ENCODE measurements at regions not wholly inside any gene's neighbourhood (a gene's known extent, or its start where the extent isn't known, plus 50 kb on each side); places are given as distances from the start of the nearest gene placed in this dataset.
A peak's percentile ranks its signal among the peaks of the same experiment; 100 is the strongest.
"Not testable (repeated sequence)": the region's sequence is repeated elsewhere in the genome, so short reads cannot be mapped to it uniquely, and the experiment has no call there.

GRCh38 chr12:9283346-9284095 is 75.3 kb upstream of the PZP start:
- Histone ChIP-seq H3K4me3 (replicated peaks; ENCODE audit: insufficient read depth, low read length) (peak overlapping the region; percentile 50), H3K27ac (replicated peaks) (peak overlapping the region; percentile 90)
- not testable (repeated sequence) for H3K27me3 ChIP-seq (ENCODE audit: insufficient read depth, poor library complexity, severe bottlenecking)
- TF ChIP-seq POLR2AphosphoS5 (IDR thresholded peaks at IDR 0.05; ENCODE audit: low read depth) (peak; percentile 30; the same call in 1 of the 2 replicates), GABPA (IDR thresholded peaks at IDR 0.05; ENCODE audit: low read depth) (peak; percentile 62)
- DNase-seq (ENCODE audit: low read depth in 1 of 2, low spot score in 1 of 2): peak; percentile 53 to 89

- no peak overlapping the region for H3K4me3 ChIP-seq (replicated peaks; ENCODE audit: insufficient read depth, low read length)
- TF ChIP-seq REST (IDR thresholded peaks at IDR 0.05; ENCODE audit: insufficient replicate concordance, low read depth) (no peak), SPI1 (IDR thresholded peaks at IDR 0.05; ENCODE audit: borderline replicate concordance, low read depth) (no peak), POLR2AphosphoS5 (IDR thresholded peaks at IDR 0.05; ENCODE audit: low read depth) (no peak), CTCF (IDR thresholded peaks at IDR 0.05; ENCODE audit: insufficient read depth, low read length) (no peak), GABPA (IDR thresholded peaks at IDR 0.05; ENCODE audit: low read depth) (no peak)
- H3K27me3 ChIP-seq (ENCODE audit: insufficient read depth, poor library complexity, severe bottlenecking): no peaks in the 10 kb centered on the region
- H3K27ac ChIP-seq (replicated peaks): no peak overlapping the region
- DNase-seq (ENCODE audit: low read depth in 1 of 2, low spot score in 1 of 2): no peak
Measured at GRCh38 chr12:9276990-9277389, 68.8 kb upstream of the PZP start.

GRCh38 chr12:9273276-9273675 is 65.1 kb upstream of the PZP start:
- Histone ChIP-seq H3K27ac (replicated peaks) (no peak overlapping the region), H3K27me3 (ENCODE audit: insufficient read depth, poor library complexity, severe bottlenecking) (no peaks in the 10 kb centered on the region)
- TF ChIP-seq REST (IDR thresholded peaks at IDR 0.05; ENCODE audit: insufficient replicate concordance, low read depth): no peak
- no peak for TF ChIP-seq CTCF (IDR thresholded peaks at IDR 0.05; ENCODE audit: insufficient read depth, low read length)
- no peak for TF ChIP-seq POLR2AphosphoS5 (IDR thresholded peaks at IDR 0.05; ENCODE audit: low read depth)
- no peak for TF ChIP-seq GABPA (IDR thresholded peaks at IDR 0.05; ENCODE audit: low read depth)
- TF ChIP-seq SPI1 (IDR thresholded peaks at IDR 0.05; ENCODE audit: borderline replicate concordance, low read depth): no peak

GRCh38 chr12:9271875-9272274 is 63.7 kb upstream of the PZP start:
- no peak for DNase-seq (ENCODE audit: low read depth in 1 of 2, low spot score in 1 of 2)
- H3K27ac ChIP-seq (replicated peaks): no peak overlapping the region
- no peaks in the 10 kb centered on the region for H3K27me3 ChIP-seq (ENCODE audit: insufficient read depth, poor library complexity, severe bottlenecking)
- TF ChIP-seq SPI1 (IDR thresholded peaks at IDR 0.05; ENCODE audit: borderline replicate concordance, low read depth) (no peak), GABPA (IDR thresholded peaks at IDR 0.05; ENCODE audit: low read depth) (no peak)
- H3K4me3 ChIP-seq (replicated peaks; ENCODE audit: insufficient read depth, low read length): no peak overlapping the region

More at GRCh38 chr12:9273276-9273675, 65.1 kb upstream of the PZP start:
- H3K4me3 ChIP-seq (replicated peaks; ENCODE audit: insufficient read depth, low read length): no peak overlapping the region
- no peak for DNase-seq (ENCODE audit: low read depth in 1 of 2, low spot score in 1 of 2)

All from HL-60 (cell line).